ENCODE measurements at regions not wholly inside any gene's neighbourhood (a gene's known extent, or its start where the extent isn't known, plus 50 kb on each side); places are given as distances from the start of the nearest gene placed in this dataset.

DNA sequence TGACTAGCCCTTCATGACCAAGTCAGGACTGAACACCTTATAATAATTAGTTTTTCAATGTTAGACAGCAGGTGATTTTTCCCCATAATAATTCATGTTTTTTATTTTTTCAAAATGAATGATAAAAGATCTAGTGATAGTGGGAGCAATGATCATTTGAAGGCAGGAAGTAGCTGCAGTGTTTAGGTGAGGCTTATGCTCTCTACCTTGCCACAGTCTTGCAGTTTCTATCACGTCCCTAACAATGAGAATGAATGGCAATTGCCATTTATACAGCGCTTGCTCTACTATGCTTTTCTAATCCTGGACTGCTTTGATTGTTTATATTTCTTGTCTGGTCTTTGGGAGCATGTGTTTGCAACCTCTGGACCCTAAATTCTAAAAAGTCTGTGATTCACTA, 367.8 kb upstream of the RIOK2 start:
- TF ChIP-seq POLR2AphosphoS5 (IDR thresholded peaks at IDR 0.05; ENCODE audit: low read depth, low read length) (no peak), POLR2A (IDR thresholded peaks at IDR 0.05; ENCODE audit: low read depth, low read length) (no peak), TAF1 (IDR thresholded peaks at IDR 0.05; ENCODE audit: low read depth, low read length) (no peak)
